Kidney epithelial cell (primary cell): ENCODE measurements at regions not wholly inside any gene's neighbourhood (a gene's known extent, or its start where the extent isn't known, plus 50 kb on each side); places are given as distances from the start of the nearest gene placed in this dataset.
"Not testable (repeated sequence)": the region's sequence is repeated elsewhere in the genome, so short reads cannot be mapped to it uniquely, and the experiment has no call there.

ENCODE experiments used
- DNase-seq: peaks from one replicate; pipeline ENCODE4 v3.0.0-alpha.2; 2010; ENCODE audit warnings: low read depth
- H3K27me3 ChIP-seq: 2 replicates; pipeline ENCODE4 v1.6.0; 2011; ENCODE audit warnings: low read length; ENCODE audit not compliant: control insufficient read depth, insufficient read depth
- H3K36me3 ChIP-seq: 2 replicates; pipeline ENCODE4 v1.5.1; 2011; ENCODE audit warnings: low read length; ENCODE audit not compliant: control insufficient read depth, insufficient read depth
- H3K4me3 ChIP-seq: 2 replicates; pipeline ENCODE4 v1.5.1; 2011; ENCODE audit warnings: low read depth, mild to moderate bottlenecking, control low read depth, low read length
- TF ChIP-seq, protein P1 (sequence below): IDR thresholded peaks from 2 replicates; pipeline ENCODE4 v1.5.1; 2011; ENCODE audit warnings: mild to moderate bottlenecking, moderate library complexity, low read length, control low read depth, inconsistent platforms; ENCODE audit not compliant: insufficient read depth, poor library complexity, severe bottlenecking

DNA sequence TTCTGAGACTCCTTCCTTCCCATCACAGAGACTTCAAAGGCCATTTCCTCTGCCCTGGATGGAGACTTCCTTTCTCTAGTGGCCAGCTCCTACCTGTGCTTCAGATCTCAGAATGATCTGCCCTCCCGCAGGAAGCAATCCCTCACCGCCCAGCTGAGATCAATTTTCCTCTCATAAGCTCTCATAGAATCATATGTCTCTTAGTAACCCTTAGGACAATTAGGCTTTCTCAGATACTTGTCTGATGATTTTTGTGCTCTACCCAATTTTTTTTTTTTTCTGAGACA lies 212.6 kb upstream of the PRSS58 start:
- no peak overlapping the region for H3K4me3 ChIP-seq
- H3K27me3 ChIP-seq: no peaks in the 10 kb centered on the region
- no peak for DNase-seq
- TF ChIP-seq, protein P1, sequence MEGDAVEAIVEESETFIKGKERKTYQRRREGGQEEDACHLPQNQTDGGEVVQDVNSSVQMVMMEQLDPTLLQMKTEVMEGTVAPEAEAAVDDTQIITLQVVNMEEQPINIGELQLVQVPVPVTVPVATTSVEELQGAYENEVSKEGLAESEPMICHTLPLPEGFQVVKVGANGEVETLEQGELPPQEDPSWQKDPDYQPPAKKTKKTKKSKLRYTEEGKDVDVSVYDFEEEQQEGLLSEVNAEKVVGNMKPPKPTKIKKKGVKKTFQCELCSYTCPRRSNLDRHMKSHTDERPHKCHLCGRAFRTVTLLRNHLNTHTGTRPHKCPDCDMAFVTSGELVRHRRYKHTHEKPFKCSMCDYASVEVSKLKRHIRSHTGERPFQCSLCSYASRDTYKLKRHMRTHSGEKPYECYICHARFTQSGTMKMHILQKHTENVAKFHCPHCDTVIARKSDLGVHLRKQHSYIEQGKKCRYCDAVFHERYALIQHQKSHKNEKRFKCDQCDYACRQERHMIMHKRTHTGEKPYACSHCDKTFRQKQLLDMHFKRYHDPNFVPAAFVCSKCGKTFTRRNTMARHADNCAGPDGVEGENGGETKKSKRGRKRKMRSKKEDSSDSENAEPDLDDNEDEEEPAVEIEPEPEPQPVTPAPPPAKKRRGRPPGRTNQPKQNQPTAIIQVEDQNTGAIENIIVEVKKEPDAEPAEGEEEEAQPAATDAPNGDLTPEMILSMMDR: no peak
- no peaks in the 10 kb centered on the region for H3K36me3 ChIP-seq

DNA sequence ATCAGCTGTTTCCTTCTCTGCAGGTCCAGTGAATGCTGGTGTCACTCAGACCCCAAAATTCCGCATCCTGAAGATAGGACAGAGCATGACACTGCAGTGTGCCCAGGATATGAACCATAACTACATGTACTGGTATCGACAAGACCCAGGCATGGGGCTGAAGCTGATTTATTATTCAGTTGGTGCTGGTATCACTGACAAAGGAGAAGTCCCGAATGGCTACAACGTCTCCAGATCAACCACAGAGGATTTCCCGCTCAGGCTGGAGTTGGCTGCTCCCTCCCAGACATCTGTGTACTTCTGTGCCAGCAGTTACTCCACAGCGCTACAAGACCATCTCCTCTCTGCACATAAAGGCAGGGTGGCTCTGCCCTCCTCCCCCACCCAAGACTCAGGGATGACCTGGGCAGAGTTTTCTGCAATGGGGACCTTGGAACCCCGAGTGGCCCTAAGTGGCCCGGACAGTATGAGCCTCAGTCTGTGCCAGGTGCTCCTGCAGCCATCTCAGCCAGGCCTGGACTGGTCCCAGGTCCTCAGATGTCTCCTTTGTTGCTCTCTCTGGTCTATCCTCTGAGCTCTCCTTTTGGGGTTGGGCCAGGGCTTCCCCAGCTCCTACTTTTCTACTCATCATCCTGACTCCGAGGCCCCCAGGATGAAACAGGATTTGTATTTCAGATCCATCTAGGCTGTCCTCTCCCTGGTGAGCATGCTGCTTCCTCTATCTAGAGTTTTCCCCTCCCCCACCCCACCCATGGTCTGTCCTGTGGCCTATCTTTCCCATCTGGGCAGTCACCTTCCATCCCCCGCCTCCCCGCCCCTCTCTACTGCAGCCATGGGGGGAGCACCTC lies 212.1 kb upstream of the PRSS58 start:
- TF ChIP-seq, protein P1: no peak
- no peak for DNase-seq
- no peak overlapping the region for H3K4me3 ChIP-seq
- no peaks in the 10 kb centered on the region for H3K27me3 ChIP-seq
- H3K36me3 ChIP-seq: no peaks in the 10 kb centered on the region

DNA sequence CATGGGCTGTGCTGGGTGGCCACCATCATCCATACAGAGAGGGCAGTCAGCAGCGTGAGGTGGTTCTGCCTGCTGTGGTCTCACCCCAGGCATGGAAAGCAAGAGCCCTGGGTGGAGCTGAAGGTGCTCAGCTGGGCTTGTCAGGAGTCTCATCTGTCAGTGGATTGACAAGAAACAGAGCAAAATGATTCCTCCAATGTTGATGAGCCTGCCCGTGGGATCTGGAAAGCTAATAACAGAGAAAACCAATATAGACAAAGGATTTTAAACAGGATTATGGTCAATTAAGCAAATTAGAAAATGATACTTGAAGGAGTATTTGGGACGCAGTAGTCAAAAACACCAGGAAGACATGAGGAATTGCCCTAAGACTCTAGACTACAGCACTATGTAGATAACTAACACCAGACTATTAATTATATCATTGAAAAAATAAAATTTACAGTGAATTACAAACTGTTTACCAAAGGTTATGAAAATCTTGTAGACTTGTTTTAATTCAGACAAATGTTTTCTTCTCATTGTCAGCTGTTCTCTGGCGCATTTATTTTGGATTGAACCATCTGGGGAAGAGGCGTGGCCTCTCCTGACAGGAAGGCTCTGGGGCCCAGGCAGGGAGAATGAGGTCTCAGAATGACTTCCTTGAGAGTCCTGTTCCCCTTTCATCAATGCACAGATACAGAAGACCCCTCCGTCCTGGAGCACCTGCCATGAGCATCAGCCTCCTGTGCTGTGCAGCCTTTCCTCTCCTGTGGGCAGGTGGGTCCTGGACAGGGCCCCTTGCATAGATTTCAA lies 211.2 kb upstream of the PRSS58 start:
- no peaks in the 10 kb centered on the region for H3K36me3 ChIP-seq
- TF ChIP-seq, protein P1: no peak
- DNase-seq: no peak
- H3K4me3 ChIP-seq: no peak overlapping the region
- H3K27me3 ChIP-seq: no peaks in the 10 kb centered on the region

DNA sequence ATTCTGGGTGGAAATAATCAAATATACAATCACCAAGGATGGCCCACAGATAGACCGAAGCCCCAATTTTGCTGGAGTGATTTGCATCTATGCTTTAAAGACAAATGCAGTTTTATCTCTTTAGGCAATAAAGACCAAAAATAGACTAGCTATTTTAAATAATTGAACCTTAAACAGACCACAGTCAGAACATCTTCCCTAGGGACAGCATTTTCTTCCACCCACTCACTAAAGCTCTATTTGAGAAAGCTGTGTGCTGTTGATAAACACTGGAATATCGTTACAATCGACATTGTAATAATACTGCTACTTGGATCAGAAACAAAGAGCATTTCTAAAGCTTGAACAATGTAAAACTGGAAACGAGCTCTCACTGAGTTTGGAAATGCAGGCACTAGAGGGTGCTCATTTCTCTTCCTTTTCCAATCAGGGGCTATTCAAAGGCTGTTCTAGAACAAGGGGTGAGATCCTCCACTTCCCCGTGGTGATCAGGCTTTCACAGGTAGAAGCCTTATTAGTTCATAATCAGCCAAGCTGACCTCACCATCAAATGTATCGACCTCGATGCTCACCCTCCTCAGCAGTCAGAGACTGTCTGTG lies 209.3 kb upstream of the PRSS58 start:
- not testable (repeated sequence) for H3K27me3 ChIP-seq, H3K4me3 ChIP-seq, DNase-seq, H3K36me3 ChIP-seq

DNA sequence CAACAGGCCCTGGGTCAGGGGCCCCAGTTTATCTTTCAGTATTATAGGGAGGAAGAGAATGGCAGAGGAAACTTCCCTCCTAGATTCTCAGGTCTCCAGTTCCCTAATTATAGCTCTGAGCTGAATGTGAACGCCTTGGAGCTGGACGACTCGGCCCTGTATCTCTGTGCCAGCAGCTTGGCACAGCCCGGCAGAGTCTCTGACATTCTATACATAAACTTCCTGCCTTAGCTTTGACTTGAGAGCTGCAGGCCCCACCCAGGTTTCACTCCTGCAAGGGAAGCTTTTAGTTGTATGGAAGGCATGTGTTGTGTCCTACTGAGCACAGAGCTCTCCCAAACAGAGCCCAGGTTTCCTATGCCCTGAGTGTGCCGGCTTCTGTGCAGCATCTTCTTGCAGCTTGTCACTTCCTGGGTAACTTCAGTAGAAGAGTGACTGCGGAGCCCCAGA lies 205.6 kb upstream of the PRSS58 start:
- H3K27me3 ChIP-seq: peaks cover 2% of the 10 kb centered on the region
- H3K36me3 ChIP-seq: no peaks in the 10 kb centered on the region
- TF ChIP-seq, protein P1: no peak
- no peak for DNase-seq
- no peak overlapping the region for H3K4me3 ChIP-seq

DNA sequence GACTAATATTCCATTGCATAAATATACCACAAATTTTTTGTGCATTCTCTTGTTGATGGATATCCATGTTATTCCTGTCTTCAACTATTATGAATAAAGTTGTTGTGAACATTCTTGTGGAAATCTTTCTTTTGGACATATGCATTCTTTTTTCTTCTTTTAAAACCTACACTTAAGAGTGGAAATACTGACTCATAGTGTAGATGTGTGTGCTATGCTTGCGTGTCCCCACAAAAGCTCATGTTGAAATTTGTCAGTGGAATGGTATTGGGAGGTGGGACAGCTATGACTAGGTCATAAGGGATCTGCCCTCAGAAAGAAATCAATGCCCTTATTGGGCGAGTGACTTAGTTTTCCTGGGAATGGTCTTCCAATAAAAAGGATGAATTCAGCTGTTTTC lies 203.6 kb upstream of the PRSS58 start:
- TF ChIP-seq, protein P1: no peak
- Histone ChIP-seq H3K27me3 (peaks cover 2% of the 10 kb centered on the region), H3K4me3 (no peak overlapping the region), H3K36me3 (no peaks in the 10 kb centered on the region)
- no peak for DNase-seq
